ENCODE measurements at regions not wholly inside any gene's neighbourhood (a gene's known extent, or its start where the extent isn't known, plus 50 kb on each side); places are given as distances from the start of the nearest gene placed in this dataset.

GRCh38 chr16:65675161-65675560 is 553.3 kb upstream of the CDH11 start:
- H3K79me2 ChIP-seq (ENCODE audit: control insufficient read depth in 1 of 2, insufficient read depth in 2 of 2, low read length in 2 of 2), result no peaks in the 10 kb centered on the region
- H3K27me3 ChIP-seq (replicated peaks in 1 of 4; ENCODE audit: control insufficient read depth in 3 of 4, extremely low read depth in 1 of 4, insufficient read depth in 3 of 4, low read length in 3 of 4), result no peaks in the 10 kb centered on the region
- TF ChIP-seq KDM1A (IDR thresholded peaks at IDR 0.05; ENCODE audit: borderline replicate concordance, low read length) (no peak), TAF7 (optimal IDR thresholded peaks at IDR 0.05; ENCODE audit: borderline replicate concordance, low read depth, low read length) (no peak), TEAD4 (IDR thresholded peaks at IDR 0.05; ENCODE audit: low read depth, low read length) (no peak), JUN (IDR thresholded peaks at IDR 0.05; ENCODE audit: low read depth, low read length) (no peak)
- no peak for FAIRE-seq
- no peaks in the 10 kb centered on the region for H3K4me1 ChIP-seq (replicated peaks in 1 of 4; ENCODE audit: control insufficient read depth in 3 of 4, insufficient read depth in 4 of 4, low read length in 3 of 4)
- no peak overlapping the region for H2AK5ac ChIP-seq (ENCODE audit: low read depth, low read length)
- H4K8ac ChIP-seq (ENCODE audit: extremely low read depth, insufficient read depth, low read length), result no peak overlapping the region
- no peaks in the 10 kb centered on the region; a peak in 1 of 8 replicates for H3K36me3 ChIP-seq (ENCODE audit: control insufficient read depth in 2 of 4, insufficient read depth in 4 of 4, low read length in 3 of 4)
- H2BK5ac ChIP-seq (ENCODE audit: low read depth, low read length), result no peak overlapping the region
- no peak overlapping the region for H2BK15ac ChIP-seq (ENCODE audit: low read length)
- no peak overlapping the region for H3K23ac ChIP-seq (ENCODE audit: insufficient read length)
- no peak for DNase-seq (ENCODE audit: low read depth in 1 of 2, low spot score in 2 of 2)
- H3K27ac ChIP-seq (ENCODE audit: low read depth, low read length), result no peak overlapping the region
- H3K14ac ChIP-seq (ENCODE audit: insufficient read length), result no peak overlapping the region
- H2BK20ac ChIP-seq (ENCODE audit: low read length), result no peak overlapping the region
- H2AFZ ChIP-seq (ENCODE audit: low read length), result peak overlapping the region; percentile 57; the same call in 1 of the 2 replicates
- no peak overlapping the region for H3K4me2 ChIP-seq (ENCODE audit: insufficient read depth in 1 of 2, low read depth in 2 of 2, low read length in 2 of 2)
- H2BK12ac ChIP-seq (ENCODE audit: low read depth, low read length), result no peak overlapping the region
- POLR2A ChIA-PET (ENCODE audit: partially characterized antibody), result interaction anchor here (0.9 kb wide), 1 partner anchor 82 kb away, joined by 3 read pairs; no protein-coding TSS in a partner anchor
- H3K79me1 ChIP-seq (ENCODE audit: low read depth, low read length), result no peaks in the 10 kb centered on the region
- CTCF ChIA-PET (ENCODE audit: partially characterized antibody), result interaction anchor here (0.6 to 2.4 kb wide), 3 partner anchors 9 to 517 kb away, joined by 3 to 6 read pairs (median 3); no protein-coding TSS in a partner anchor
- H3K56ac ChIP-seq (replicated peaks; ENCODE audit: insufficient read length, low read depth, low read length), result no peak overlapping the region
- no peak overlapping the region for H3K9ac ChIP-seq (replicated peaks in 1 of 4; ENCODE audit: extremely low read depth in 1 of 4, low read depth in 3 of 4, low read length in 3 of 4)
- H4K20me1 ChIP-seq (replicated peaks in 1 of 2; ENCODE audit: control insufficient read depth in 1 of 2, insufficient read depth in 2 of 2, low read length in 2 of 2), result no peaks in the 10 kb centered on the region
- no peak overlapping the region for H4K5ac ChIP-seq (ENCODE audit: insufficient read length, low read depth, low read length)
- no peak overlapping the region for H4K91ac ChIP-seq (replicated peaks; ENCODE audit: insufficient read length, low read length)
- no peak overlapping the region for H3K4ac ChIP-seq (replicated peaks; ENCODE audit: insufficient read length, low read depth, low read length)
- no peak overlapping the region for H3K18ac ChIP-seq (ENCODE audit: extremely low read depth, low read length)
- no peaks in the 10 kb centered on the region for H3K23me2 ChIP-seq (ENCODE audit: low read depth, low read length)
- no peak overlapping the region for H3K4me3 ChIP-seq (ENCODE audit: extremely low read depth in 1 of 4, insufficient read depth in 2 of 4, low read depth in 3 of 4, low read length in 4 of 4)
- peaks cover 0 to under 1% of the 10 kb centered on the region in 2 experiments; a peak in 1 of 4 replicates for H3K9me3 ChIP-seq (ENCODE audit: insufficient read depth in 2 of 2, low read depth in 1 of 2, low read length in 1 of 2)
- WGBS, 2 experiments (ENCODE audit: extremely low coverage in 1 of 2, insufficient coverage in 1 of 2, insufficient read length in 1 of 2, insufficient replicate concordance in 2 of 2, low coverage in 1 of 2, low lambda C conversion rate in 2 of 2, missing lambda C conversion rate in 1 of 2), result 60% methylated on average over 1 of the region's 1 CpG; no CpG with 5 or more reads in 1 of the 2 experiments
- H2BK120ac ChIP-seq (replicated peaks; ENCODE audit: low read depth, low read length), result no peak overlapping the region

Measured in H1 (cell line).